Activated T-helper 1 cell treated with anti-CD3 and anti-CD28 coated beads, Interleukin-12 subunit alpha, Interleukin-12 subunit beta, Interleukin-2, Interleukin-4 antibody, amounts not matched to agents 30 ng/mL and 10 ng/mL and 1 ng/mL, durations not matched to agents 14 hours and 24 hours and 36 hours (primary cell): ENCODE measurements at regions not wholly inside any gene's neighbourhood (a gene's known extent, or its start where the extent isn't known, plus 50 kb on each side); places are given as distances from the start of the nearest gene placed in this dataset.

Experiments used
- DNase-seq: peaks from one replicate; pipeline ENCODE4 v3.0.0; 2021; ENCODE audit warnings: low spot score
- H3K27ac Mint-ChIP-seq: one replicate; pipeline ENCODE4 v1.8.0; 2021; ENCODE audit warnings: mild to moderate bottlenecking, mixed read lengths
- H3K27me3 Mint-ChIP-seq: one replicate; pipeline ENCODE4 v1.8.0; 2022; ENCODE audit warnings: mild to moderate bottlenecking, moderate library complexity, mixed read lengths; ENCODE audit not compliant: insufficient read depth
- H3K36me3 Mint-ChIP-seq: one replicate; pipeline ENCODE4 v1.8.0; 2021; ENCODE audit warnings: low read depth, mixed read lengths
- H3K4me1 Mint-ChIP-seq: one replicate; pipeline ENCODE4 v1.8.0; 2021; ENCODE audit warnings: low read depth, mixed read lengths
- H3K4me3 Mint-ChIP-seq: one replicate; pipeline ENCODE4 v1.8.0; 2021; ENCODE audit warnings: mild to moderate bottlenecking, moderate library complexity, mixed read lengths
- H3K9me3 Mint-ChIP-seq: one replicate; pipeline ENCODE4 v1.8.0; 2021; ENCODE audit warnings: mixed read lengths
- intact Hi-C: fragments of 100-400 bp; cut with micrococcal nuclease; formaldehyde crosslinking; loops from one replicate; pipeline ENCODE4 v1.15.1; 2024

GRCh38 chr4:163878336-163879121 is 384.0 kb downstream of the TMA16 start:
- no peak for DNase-seq
- H3K4me3 Mint-ChIP-seq, result no peak overlapping the region
- H3K4me1 Mint-ChIP-seq, result no peaks in the 10 kb centered on the region
- no peaks in the 10 kb centered on the region for H3K27me3 Mint-ChIP-seq
- no peaks in the 10 kb centered on the region for H3K9me3 Mint-ChIP-seq
- H3K36me3 Mint-ChIP-seq, result no peaks in the 10 kb centered on the region
- H3K27ac Mint-ChIP-seq, result no peak overlapping the region
- intact Hi-C loops, result no loop called here

DNA sequence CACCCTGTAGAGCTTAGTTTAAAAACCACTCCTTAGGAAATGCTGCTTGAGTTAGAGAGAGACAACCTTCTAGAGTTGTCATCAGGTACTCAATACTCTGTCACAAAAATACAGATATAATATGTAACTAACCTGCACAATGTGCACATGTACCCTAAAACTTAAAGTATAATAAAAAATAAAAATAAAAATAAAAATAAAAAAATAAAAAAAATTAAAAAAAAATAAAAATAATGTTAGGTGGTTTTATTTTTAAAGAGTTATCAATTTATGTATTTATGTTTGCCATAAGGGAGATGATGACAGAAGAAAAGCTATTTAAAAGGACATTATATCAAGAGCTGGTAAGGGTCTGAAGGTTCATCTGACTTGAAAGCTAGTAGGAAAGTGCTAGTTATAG is 397.9 kb downstream of the TMA16 start:
- Mint-ChIP-seq H3K27ac (no peak overlapping the region), H3K27me3 (no peaks in the 10 kb centered on the region), H3K4me1 (no peaks in the 10 kb centered on the region), H3K9me3 (no peaks in the 10 kb centered on the region), H3K4me3 (no peak overlapping the region), H3K36me3 (no peaks in the 10 kb centered on the region)
- intact Hi-C loops, result no loop called here
- DNase-seq, result no peak

- intact Hi-C loops, result no loop called here
- H3K4me3 Mint-ChIP-seq, result no peak overlapping the region
Measured at GRCh38 chr4:163895378-163896005, 401.0 kb downstream of the TMA16 start.

DNA sequence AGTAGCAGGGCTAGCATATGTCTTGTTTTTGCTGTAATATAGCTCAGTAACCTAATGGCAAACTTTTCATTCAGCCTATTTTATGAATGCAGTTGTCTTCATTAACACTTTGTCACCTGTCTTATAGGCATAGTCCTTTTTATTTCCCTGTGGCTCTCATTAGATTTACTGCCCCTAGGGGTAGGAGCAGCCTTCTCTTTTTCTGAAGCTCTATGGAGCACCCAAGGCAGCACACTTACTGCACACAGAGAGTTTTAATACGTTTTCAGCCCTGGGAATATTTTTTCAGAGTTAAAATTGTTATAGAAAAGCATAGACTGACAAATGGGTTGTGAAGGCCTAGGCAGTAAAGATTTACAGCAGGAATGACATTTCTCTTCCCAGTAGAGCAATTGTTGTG is 406.8 kb downstream of the TMA16 start:
- Mint-ChIP-seq H3K27me3 (no peaks in the 10 kb centered on the region), H3K4me3 (no peak overlapping the region), H3K36me3 (no peaks in the 10 kb centered on the region), H3K9me3 (no peaks in the 10 kb centered on the region), H3K4me1 (no peaks in the 10 kb centered on the region), H3K27ac (no peak overlapping the region)
- intact Hi-C loops, result no loop called here
- DNase-seq, result no peak

More at GRCh38 chr4:163895378-163896005, 401.0 kb downstream of the TMA16 start:
- Mint-ChIP-seq H3K27me3 (no peaks in the 10 kb centered on the region), H3K9me3 (no peaks in the 10 kb centered on the region), H3K4me1 (no peaks in the 10 kb centered on the region), H3K36me3 (no peaks in the 10 kb centered on the region), H3K27ac (no peak overlapping the region)
- DNase-seq, result no peak

DNA sequence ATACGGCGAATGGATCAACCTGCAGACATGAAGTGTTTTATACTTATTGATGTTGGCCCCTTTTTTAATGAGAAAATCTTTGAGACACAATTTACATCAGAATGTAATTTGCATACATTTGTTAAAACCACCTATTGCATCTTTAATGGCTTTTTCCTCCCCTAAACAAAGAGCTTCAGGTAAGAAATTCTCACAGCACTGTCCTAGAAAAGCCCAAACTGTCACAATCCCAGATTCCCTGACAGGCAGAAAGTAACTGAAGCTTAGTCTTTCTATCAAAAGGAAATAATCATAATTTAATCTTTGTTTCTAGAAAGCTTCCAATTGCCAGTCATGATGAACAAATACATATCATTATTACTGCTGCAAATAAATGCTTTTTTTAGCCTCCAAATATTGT is 407.9 kb downstream of the TMA16 start:
- no peaks in the 10 kb centered on the region for H3K36me3 Mint-ChIP-seq
- no peaks in the 10 kb centered on the region for H3K9me3 Mint-ChIP-seq
- DNase-seq, result no peak
- no peaks in the 10 kb centered on the region for H3K27me3 Mint-ChIP-seq
- intact Hi-C loops, result no loop called here
- no peak overlapping the region for H3K4me3 Mint-ChIP-seq
- no peak overlapping the region for H3K27ac Mint-ChIP-seq
- no peaks in the 10 kb centered on the region for H3K4me1 Mint-ChIP-seq

DNA sequence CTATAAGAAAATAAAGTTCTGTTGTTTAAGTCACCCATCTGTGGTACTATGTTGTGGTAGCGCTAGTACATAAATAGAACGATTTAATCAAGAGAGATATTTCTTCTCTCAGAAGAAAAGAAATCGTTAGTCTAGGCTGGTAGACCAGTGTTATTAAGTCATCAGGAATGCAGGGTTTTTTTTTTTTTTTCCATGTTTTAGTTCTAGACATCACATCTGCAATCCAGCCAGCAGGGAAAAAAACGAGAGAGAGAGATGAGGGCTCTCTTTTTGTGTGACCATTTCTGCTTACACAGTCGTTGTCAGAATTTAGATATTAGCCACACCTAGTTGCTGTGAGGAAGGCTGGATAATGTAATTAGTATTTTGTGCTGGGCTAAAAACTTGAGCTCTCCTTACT is 417.4 kb downstream of the TMA16 start:
- Mint-ChIP-seq H3K27ac (no peak overlapping the region), H3K9me3 (no peaks in the 10 kb centered on the region), H3K4me1 (no peaks in the 10 kb centered on the region), H3K4me3 (no peak overlapping the region), H3K36me3 (no peaks in the 10 kb centered on the region), H3K27me3 (no peaks in the 10 kb centered on the region)
- DNase-seq, result no peak
- intact Hi-C loops, result no loop called here

GRCh38 chr4:163913571-163913970 is 419.1 kb downstream of the TMA16 start:
- H3K27me3 Mint-ChIP-seq, result no peaks in the 10 kb centered on the region
- H3K27ac Mint-ChIP-seq, result no peak overlapping the region
- H3K36me3 Mint-ChIP-seq, result no peaks in the 10 kb centered on the region
- intact Hi-C loops, result no loop called here
- H3K4me1 Mint-ChIP-seq, result no peaks in the 10 kb centered on the region
- DNase-seq, result no peak
- no peaks in the 10 kb centered on the region for H3K9me3 Mint-ChIP-seq
- no peak overlapping the region for H3K4me3 Mint-ChIP-seq

DNA sequence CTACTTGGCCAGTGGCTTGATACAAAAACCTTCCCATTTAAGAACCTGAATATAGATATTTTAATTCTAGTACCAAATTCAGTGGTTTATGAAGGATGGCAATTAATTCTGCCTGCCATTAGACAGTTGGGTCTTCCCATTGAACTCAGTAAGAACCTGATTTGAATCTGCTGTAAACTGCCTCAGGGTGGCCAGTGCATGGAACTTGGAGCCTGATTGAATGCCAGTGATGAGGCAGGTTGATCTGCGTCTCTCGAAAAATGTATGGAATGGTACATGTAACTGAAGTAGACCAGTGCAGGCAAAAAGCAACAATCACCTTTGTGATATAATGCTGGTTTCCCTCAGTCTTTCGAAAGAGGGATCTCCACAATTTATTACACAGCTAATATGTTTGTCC is 421.4 kb downstream of the TMA16 start:
- H3K4me3 Mint-ChIP-seq, result no peak overlapping the region
- H3K27ac Mint-ChIP-seq, result no peak overlapping the region
- no peaks in the 10 kb centered on the region for H3K27me3 Mint-ChIP-seq
- H3K9me3 Mint-ChIP-seq, result no peaks in the 10 kb centered on the region
- DNase-seq, result no peak
- no peaks in the 10 kb centered on the region for H3K36me3 Mint-ChIP-seq
- no peaks in the 10 kb centered on the region for H3K4me1 Mint-ChIP-seq
- intact Hi-C loops, result no loop called here

DNA sequence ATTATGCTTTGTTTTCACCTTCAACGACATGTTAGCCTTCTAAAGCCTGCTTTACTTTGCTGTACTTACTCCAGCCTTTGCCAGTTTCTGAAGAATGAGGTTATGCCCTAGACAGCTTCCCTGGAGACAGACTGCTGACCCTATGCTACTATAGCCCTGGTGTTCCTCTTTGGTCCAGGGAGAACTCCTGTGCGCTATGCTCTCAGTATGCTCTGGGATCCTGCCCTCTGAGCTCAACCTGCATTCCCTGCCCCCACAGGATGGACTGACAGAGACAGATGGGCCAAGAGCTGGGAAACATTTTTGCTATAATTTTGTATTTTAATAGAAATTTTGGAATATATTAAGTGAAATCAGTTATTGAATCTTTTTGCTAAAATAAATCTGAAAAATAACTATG is 425.9 kb downstream of the TMA16 start:
- DNase-seq, result no peak
- Mint-ChIP-seq H3K9me3 (no peaks in the 10 kb centered on the region), H3K4me1 (no peaks in the 10 kb centered on the region), H3K4me3 (no peak overlapping the region), H3K27ac (no peak overlapping the region), H3K36me3 (no peaks in the 10 kb centered on the region), H3K27me3 (no peaks in the 10 kb centered on the region)
- intact Hi-C loops, result no loop called here

DNA sequence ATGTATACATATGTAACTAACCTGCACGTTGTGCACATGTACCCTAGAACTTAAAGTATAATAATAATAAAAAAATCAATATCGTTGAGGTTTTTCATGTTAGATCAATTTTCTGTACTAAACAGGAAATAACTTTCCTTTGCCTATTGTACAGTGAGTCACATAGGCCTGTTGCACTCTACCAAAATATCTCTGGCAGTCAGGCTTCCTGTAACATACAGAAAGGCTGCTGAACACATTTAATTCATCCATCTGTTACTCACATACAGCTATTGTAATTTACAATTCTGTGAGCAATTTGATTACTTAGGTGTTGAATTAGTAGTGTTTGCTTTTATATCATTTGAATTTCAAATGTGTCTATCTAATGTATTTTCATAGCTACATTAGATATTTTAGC is 427.8 kb downstream of the TMA16 start:
- DNase-seq, result no peak
- Mint-ChIP-seq H3K36me3 (no peaks in the 10 kb centered on the region), H3K27ac (no peak overlapping the region), H3K9me3 (no peaks in the 10 kb centered on the region), H3K4me1 (no peaks in the 10 kb centered on the region), H3K4me3 (no peak overlapping the region), H3K27me3 (no peaks in the 10 kb centered on the region)
- intact Hi-C loops, result no loop called here

DNA sequence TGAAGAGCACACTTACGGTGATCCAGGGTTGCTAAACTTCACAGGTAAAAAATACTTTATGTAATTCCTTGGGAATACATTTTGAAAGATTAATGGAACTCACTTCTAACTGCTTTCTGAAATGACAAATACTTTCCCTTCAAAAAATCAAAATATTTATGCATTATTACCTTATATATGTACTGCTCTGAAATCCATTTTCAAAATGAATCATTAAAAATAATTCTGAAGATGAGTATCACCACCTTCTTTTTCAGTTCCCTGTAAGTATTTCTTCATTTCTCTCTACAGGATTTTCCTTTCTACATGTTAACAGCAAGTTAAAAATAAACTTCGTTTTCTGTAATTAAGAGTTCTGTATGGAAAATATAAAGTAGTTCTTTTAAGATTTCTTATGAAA is 428.6 kb downstream of the TMA16 start:
- Mint-ChIP-seq H3K4me1 (no peaks in the 10 kb centered on the region), H3K27ac (no peak overlapping the region), H3K9me3 (no peaks in the 10 kb centered on the region), H3K27me3 (no peaks in the 10 kb centered on the region), H3K4me3 (no peak overlapping the region), H3K36me3 (no peaks in the 10 kb centered on the region)
- no peak for DNase-seq
- intact Hi-C loops, result no loop called here

GRCh38 chr4:163930086-163930485 is 435.6 kb downstream of the TMA16 start:
- no peak overlapping the region for H3K27ac Mint-ChIP-seq
- H3K9me3 Mint-ChIP-seq, result no peaks in the 10 kb centered on the region
- no peak overlapping the region for H3K4me3 Mint-ChIP-seq
- intact Hi-C loops, result no loop called here
- no peaks in the 10 kb centered on the region for H3K36me3 Mint-ChIP-seq
- no peaks in the 10 kb centered on the region for H3K27me3 Mint-ChIP-seq
- DNase-seq, result no peak
- H3K4me1 Mint-ChIP-seq, result no peaks in the 10 kb centered on the region

GRCh38 chr4:163932504-163932903 is 438.0 kb downstream of the TMA16 start:
- Mint-ChIP-seq H3K4me1 (no peaks in the 10 kb centered on the region), H3K4me3 (no peak overlapping the region), H3K27me3 (no peaks in the 10 kb centered on the region), H3K27ac (no peak overlapping the region), H3K36me3 (no peaks in the 10 kb centered on the region), H3K9me3 (no peaks in the 10 kb centered on the region)
- DNase-seq, result no peak
- intact Hi-C loops, result no loop called here

DNA sequence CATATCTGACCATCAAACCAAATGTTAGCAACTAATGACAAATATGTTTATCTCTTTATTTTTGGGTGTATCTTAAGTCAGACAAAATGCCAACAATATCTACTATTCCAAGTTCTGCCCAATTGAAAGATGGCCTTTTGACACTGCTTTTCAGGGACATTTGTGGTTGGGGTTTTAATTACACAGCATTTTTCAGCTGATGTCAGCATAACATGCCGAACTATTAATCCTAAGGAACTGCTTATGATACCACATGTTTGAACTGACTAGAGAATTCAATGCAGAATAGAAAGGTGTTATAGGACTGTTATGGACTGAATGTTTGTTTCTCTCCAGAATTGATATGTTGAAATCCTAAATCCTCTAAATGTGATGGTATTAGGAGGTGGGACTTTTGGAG is 445.1 kb downstream of the TMA16 start:
- H3K4me1 Mint-ChIP-seq, result no peaks in the 10 kb centered on the region
- no peak overlapping the region for H3K27ac Mint-ChIP-seq
- no peak overlapping the region for H3K4me3 Mint-ChIP-seq
- no peaks in the 10 kb centered on the region for H3K36me3 Mint-ChIP-seq
- intact Hi-C loops, result no loop called here
- no peaks in the 10 kb centered on the region for H3K27me3 Mint-ChIP-seq
- no peak for DNase-seq
- no peaks in the 10 kb centered on the region for H3K9me3 Mint-ChIP-seq
